ENCODE measurements at regions not wholly inside any gene's neighbourhood (a gene's known extent, or its start where the extent isn't known, plus 50 kb on each side); places are given as distances from the start of the nearest gene placed in this dataset.

- Mint-ChIP-seq H3K4me3 (no peak overlapping the region), H3K4me1 (no peaks in the 10 kb centered on the region), H3K9me3 (peaks cover 0 to 3% (median 0%) of the 10 kb centered on the region in 9 donors), H3K36me3 (no peaks in the 10 kb centered on the region), H3K27me3 (peaks cover 0 to 3% (median 0%) of the 10 kb centered on the region in 5 donors), H3K27ac (no peak overlapping the region)
- no peak for ATAC-seq
- POLR2A ChIA-PET, result no interaction called here
- no peak for DNase-seq
Observed at GRCh38 chr9:16316911-16317817, 553.3 kb downstream of the BNC2 start.

GRCh38 chr9:16318516-16319060, 551.9 kb downstream of the BNC2 start:
- no peaks in the 10 kb centered on the region for H3K4me1 Mint-ChIP-seq
- no peak overlapping the region for H3K27ac Mint-ChIP-seq
- H3K4me3 Mint-ChIP-seq, result no peak overlapping the region
- ATAC-seq (no peak), DNase-seq (no peak)
- H3K9me3 Mint-ChIP-seq, result peaks cover 0 to 3% (median 0%) of the 10 kb centered on the region in 9 donors
- POLR2A ChIA-PET, result no interaction called here
- H3K27me3 Mint-ChIP-seq, result no peaks in the 10 kb centered on the region
- H3K36me3 Mint-ChIP-seq, result no peaks in the 10 kb centered on the region

GRCh38 chr9:16319646-16320045, 550.8 kb downstream of the BNC2 start:
- Mint-ChIP-seq H3K4me3 (no peak overlapping the region), H3K27ac (no peak overlapping the region)
- no peak for ATAC-seq

GRCh38 chr9:16320338-16320902, 550.0 kb downstream of the BNC2 start:
- POLR2A ChIA-PET, result no interaction called here
- no peaks in the 10 kb centered on the region for H3K36me3 Mint-ChIP-seq
- no peaks in the 10 kb centered on the region for H3K27me3 Mint-ChIP-seq
- DNase-seq (no peak), ATAC-seq (no peak)
- peaks cover 0 to 3% (median 0%) of the 10 kb centered on the region in 9 donors for H3K9me3 Mint-ChIP-seq
- no peak overlapping the region for H3K27ac Mint-ChIP-seq
- H3K4me1 Mint-ChIP-seq, result no peaks in the 10 kb centered on the region
- no peak overlapping the region for H3K4me3 Mint-ChIP-seq

More at GRCh38 chr9:16319646-16320045, 550.8 kb downstream of the BNC2 start:
- peaks cover 0 to 3% (median 0%) of the 10 kb centered on the region in 9 donors for H3K9me3 Mint-ChIP-seq
- no peak for DNase-seq
- no peaks in the 10 kb centered on the region for H3K36me3 Mint-ChIP-seq
- H3K27me3 Mint-ChIP-seq, result no peaks in the 10 kb centered on the region
- no peaks in the 10 kb centered on the region for H3K4me1 Mint-ChIP-seq
- POLR2A ChIA-PET, result no interaction called here

GRCh38 chr9:16321461-16322119, 548.9 kb downstream of the BNC2 start:
- no peak overlapping the region for H3K27ac Mint-ChIP-seq
- no peak for ATAC-seq
- POLR2A ChIA-PET, result no interaction called here
- H3K27me3 Mint-ChIP-seq, result no peaks in the 10 kb centered on the region
- peaks cover 0 to 3% (median 0%) of the 10 kb centered on the region in 9 donors for H3K9me3 Mint-ChIP-seq
- H3K4me1 Mint-ChIP-seq, result no peaks in the 10 kb centered on the region
- no peak overlapping the region for H3K4me3 Mint-ChIP-seq
- no peaks in the 10 kb centered on the region for H3K36me3 Mint-ChIP-seq
- DNase-seq, result no peak

- Mint-ChIP-seq H3K27ac (no peak overlapping the region), H3K4me3 (no peak overlapping the region), H3K9me3 (peaks cover 0 to 3% (median 0%) of the 10 kb centered on the region in 9 donors), H3K27me3 (no peaks in the 10 kb centered on the region), H3K36me3 (no peaks in the 10 kb centered on the region), H3K4me1 (no peaks in the 10 kb centered on the region)
- DNase-seq, result no peak
- POLR2A ChIA-PET, result no interaction called here
- no peak for ATAC-seq
Observed at GRCh38 chr9:16322849-16323248, 547.6 kb downstream of the BNC2 start.

GRCh38 chr9:16325966-16326365, 544.5 kb downstream of the BNC2 start:
- H3K4me3 Mint-ChIP-seq, result no peak overlapping the region
- POLR2A ChIA-PET, result no interaction called here
- no peak for DNase-seq
- ATAC-seq, result no peak
- H3K4me1 Mint-ChIP-seq, result no peaks in the 10 kb centered on the region
- no peaks in the 10 kb centered on the region for H3K36me3 Mint-ChIP-seq
- no peaks in the 10 kb centered on the region for H3K27me3 Mint-ChIP-seq
- no peak overlapping the region for H3K27ac Mint-ChIP-seq
- no peaks in the 10 kb centered on the region for H3K9me3 Mint-ChIP-seq

- Mint-ChIP-seq H3K27ac (no peak overlapping the region), H3K4me3 (no peak overlapping the region), H3K27me3 (peaks cover 0 to 3% (median 0%) of the 10 kb centered on the region in 5 donors), H3K9me3 (no peaks in the 10 kb centered on the region), H3K4me1 (no peaks in the 10 kb centered on the region), H3K36me3 (no peaks in the 10 kb centered on the region)
- no peak for DNase-seq
- ATAC-seq, result no peak
- POLR2A ChIA-PET, result no interaction called here
Observed at GRCh38 chr9:16328349-16328748, 542.1 kb downstream of the BNC2 start.

GRCh38 chr9:16329671-16330113, 540.8 kb downstream of the BNC2 start:
- Mint-ChIP-seq H3K27me3 (peaks cover 0 to 3% (median 0%) of the 10 kb centered on the region in 5 donors), H3K36me3 (no peaks in the 10 kb centered on the region), H3K4me3 (no peak overlapping the region), H3K27ac (no peak overlapping the region), H3K9me3 (peaks cover 0 to 2% (median 0%) of the 10 kb centered on the region in 9 donors), H3K4me1 (no peaks in the 10 kb centered on the region)
- POLR2A ChIA-PET, result no interaction called here
- DNase-seq (no peak), ATAC-seq (no peak)

- Mint-ChIP-seq H3K27me3 (peaks cover 0 to 3% (median 0%) of the 10 kb centered on the region in 5 donors), H3K4me3 (no peak overlapping the region), H3K27ac (no peak overlapping the region), H3K36me3 (no peaks in the 10 kb centered on the region), H3K9me3 (peaks cover 0 to 2% (median 0%) of the 10 kb centered on the region in 9 donors), H3K4me1 (no peaks in the 10 kb centered on the region)
- POLR2A ChIA-PET, result no interaction called here
- no peak for DNase-seq
- no peak for ATAC-seq
Observed at GRCh38 chr9:16331031-16331430, 539.4 kb downstream of the BNC2 start.

- POLR2A ChIA-PET, result no interaction called here
- ATAC-seq (no peak), DNase-seq (no peak)
- H3K36me3 Mint-ChIP-seq, result no peaks in the 10 kb centered on the region
- H3K9me3 Mint-ChIP-seq, result peaks cover 0 to 3% (median 0%) of the 10 kb centered on the region in 9 donors
- no peaks in the 10 kb centered on the region for H3K4me1 Mint-ChIP-seq
- H3K4me3 Mint-ChIP-seq, result no peak overlapping the region
- H3K27me3 Mint-ChIP-seq, result peaks cover 0 to 3% (median 0%) of the 10 kb centered on the region in 5 donors
- no peak overlapping the region for H3K27ac Mint-ChIP-seq
Observed at GRCh38 chr9:16331527-16331926, 538.9 kb downstream of the BNC2 start.

- Mint-ChIP-seq H3K27ac (no peak overlapping the region), H3K4me3 (no peak overlapping the region), H3K9me3 (peaks cover 0 to 3% (median 0%) of the 10 kb centered on the region in 9 donors), H3K27me3 (peaks cover 0 to 3% (median 0%) of the 10 kb centered on the region in 5 donors), H3K4me1 (no peaks in the 10 kb centered on the region), H3K36me3 (no peaks in the 10 kb centered on the region)
- ATAC-seq (no peak), DNase-seq (no peak)
- POLR2A ChIA-PET, result no interaction called here
Observed at GRCh38 chr9:16333691-16334090, 536.8 kb downstream of the BNC2 start.

Data from naive thymus-derived CD8-positive, alpha-beta T cell (primary cell).